GM23338 (cell line): ENCODE measurements at regions not wholly inside any gene's neighbourhood (a gene's known extent, or its start where the extent isn't known, plus 50 kb on each side); places are given as distances from the start of the nearest gene placed in this dataset.

Source experiments
- ATAC-seq: fragments of 200-7000 bp; cut with Tn5 transposase; 3 replicates; pipeline ENCODE4 v1.9.1; 2020
- DNase-seq: peaks from one replicate; pipeline ENCODE4 v3.0.0-alpha.2; 2015; ENCODE audit warnings: low spot score
- H2AFZ ChIP-seq: fragments of 200-600 bp; sonication (generic); 2 replicates; pipeline ENCODE4 v1.8.0; 2016; ENCODE audit warnings: antibody characterized with exemption, mild to moderate bottlenecking, moderate library complexity
- H3F3A ChIP-seq: fragments of 200-600 bp; sonication (generic); replicated peaks from 2 replicates; pipeline ENCODE4 v1.8.0; 2017; ENCODE audit warnings: antibody characterized with exemption, mixed run types, low read depth
- H3K27ac ChIP-seq: fragments of 200-600 bp; sonication (generic); 2 replicates; pipeline ENCODE4 v1.6.1; 2016; ENCODE audit warnings: low read depth
- H3K27me3 ChIP-seq: fragments of 200-600 bp; sonication (generic); 2 replicates; pipeline ENCODE4 v1.8.0; 2016; ENCODE audit warnings: mild to moderate bottlenecking, mixed run types, moderate library complexity; ENCODE audit not compliant: insufficient read depth
- H3K36me3 ChIP-seq: fragments of 200-600 bp; sonication (generic); 2 replicates; pipeline ENCODE4 v1.8.0; 2016; ENCODE audit warnings: mild to moderate bottlenecking; ENCODE audit not compliant: insufficient read depth
- H3K4me1 ChIP-seq: fragments of 200-600 bp; sonication (generic); 2 replicates; pipeline ENCODE4 v1.8.0; 2016; ENCODE audit warnings: mild to moderate bottlenecking, moderate library complexity; ENCODE audit not compliant: insufficient read depth
- H3K4me2 ChIP-seq: fragments of 200-600 bp; sonication (generic); 2 replicates; pipeline ENCODE4 v1.7.1; 2017; ENCODE audit warnings: mixed run types
- H3K4me3 ChIP-seq: fragments of 200-600 bp; sonication (generic); 2 replicates; pipeline ENCODE4 v1.6.1; 2016; ENCODE audit warnings: mixed run types
- H3K79me2 ChIP-seq: fragments of 200-600 bp; sonication (generic); replicated peaks from 2 replicates; pipeline ENCODE4 v1.8.0; 2017; ENCODE audit warnings: mild to moderate bottlenecking; ENCODE audit not compliant: insufficient read depth
- H3K9me2 ChIP-seq: fragments of 200-600 bp; sonication (generic); 2 replicates; pipeline ENCODE4 v1.8.0; 2017; ENCODE audit not compliant: insufficient read depth
- H4K20me1 ChIP-seq: fragments of 200-600 bp; sonication (generic); replicated peaks from 2 replicates; pipeline ENCODE4 v1.8.0; 2017; ENCODE audit warnings: mild to moderate bottlenecking; ENCODE audit not compliant: insufficient read depth
- H3K27ac Mint-ChIP-seq: 2 replicates; pipeline ENCODE4 v1.8.0; 2020; ENCODE audit warnings: inconsistent platforms, mild to moderate bottlenecking, moderate library complexity, mixed read lengths
- H3K27me3 Mint-ChIP-seq: 3 replicates; pipeline ENCODE4 v1.8.0; 2022; ENCODE audit warnings: low read depth, mild to moderate bottlenecking, moderate library complexity, mixed read lengths, inconsistent platforms; ENCODE audit not compliant: insufficient read depth, poor library complexity
- H3K36me3 Mint-ChIP-seq: 3 replicates; pipeline ENCODE4 v1.8.0; 2021; ENCODE audit warnings: low read depth, mild to moderate bottlenecking, inconsistent platforms, moderate library complexity, mixed read lengths
- H3K4me1 Mint-ChIP-seq: 3 replicates; pipeline ENCODE4 v1.8.0; 2020; ENCODE audit warnings: mild to moderate bottlenecking, inconsistent platforms, mixed read lengths
- H3K4me3 Mint-ChIP-seq: 3 replicates; pipeline ENCODE4 v1.8.0; 2021; ENCODE audit warnings: moderate library complexity, mild to moderate bottlenecking, inconsistent platforms, mixed read lengths
- H3K9me3 Mint-ChIP-seq: 3 replicates; pipeline ENCODE4 v1.8.0; 2020; ENCODE audit warnings: moderate library complexity, mild to moderate bottlenecking, inconsistent platforms, mixed read lengths
- CREB1 ChIP-seq: fragments of 250-450 bp; sonication (Bioruptor Pico); IDR thresholded peaks from 2 replicates; pipeline ENCODE4 v1.5.0; 2020; ENCODE audit warnings: low read depth, mild to moderate bottlenecking, moderate library complexity
- EZH2 ChIP-seq: fragments of 200-600 bp; sonication (generic); IDR thresholded peaks from one replicate; pipeline ENCODE4 v1.8.0; 2017; ENCODE audit warnings: antibody characterized with exemption, mild to moderate bottlenecking, low read depth; ENCODE audit not compliant: unreplicated experiment
- EZH2phosphoT487 ChIP-seq: fragments of 200-600 bp; sonication (generic); IDR thresholded peaks from one replicate; pipeline ENCODE4 v1.8.1; 2018; ENCODE audit warnings: antibody characterized with exemption; ENCODE audit not compliant: unreplicated experiment
- JUNB ChIP-seq: IDR thresholded peaks from one replicate; pipeline ENCODE4 v1.6.1; 2016; ENCODE audit warnings: antibody characterized with exemption; ENCODE audit not compliant: unreplicated experiment
- NANOG ChIP-seq: IDR thresholded peaks from 2 replicates; pipeline ENCODE4 v1.6.1; 2016; ENCODE audit warnings: antibody characterized with exemption, borderline replicate concordance
- POLR2AphosphoS5 ChIP-seq: IDR thresholded peaks from 2 replicates; pipeline ENCODE4 v1.6.1; 2016; ENCODE audit warnings: antibody characterized with exemption, low read depth
- STAT1 ChIP-seq: IDR thresholded peaks from one replicate; pipeline ENCODE4 v1.6.1; 2016; ENCODE audit warnings: antibody characterized with exemption; ENCODE audit not compliant: unreplicated experiment
- ZNF114 ChIP-seq: fragments of 250-450 bp; sonication (Bioruptor Pico); IDR thresholded peaks from 2 replicates; pipeline ENCODE4 v1.5.0; 2020; ENCODE audit warnings: mild to moderate bottlenecking, moderate library complexity
- ZNF331 ChIP-seq: fragments of 250-450 bp; sonication (Bioruptor Pico); IDR thresholded peaks from 2 replicates; pipeline ENCODE4 v1.5.0; 2020; ENCODE audit warnings: low read depth, mild to moderate bottlenecking, moderate library complexity
- TF ChIP-seq, protein P1 (sequence below), 2 experiments: fragments of 200-600 bp in 1 of 2; sonication (generic) in 1 of 2; conservative IDR thresholded peaks; 2 replicates each; pipeline versions ENCODE4 v1.5.1 to v1.6.1; 2016 to 2017; ENCODE audit warnings: antibody characterized with exemption in 2 of 2, low read depth in 2 of 2, mild to moderate bottlenecking in 2 of 2, moderate library complexity in 1 of 2
- TF ChIP-seq, protein P2 (sequence below): IDR thresholded peaks from one replicate; pipeline ENCODE4 v1.6.1; 2018; ENCODE audit warnings: antibody characterized with exemption; ENCODE audit not compliant: unreplicated experiment
- TF ChIP-seq, protein P3 (sequence below): fragments of 250-450 bp; sonication (Bioruptor Pico); IDR thresholded peaks from 2 replicates; pipeline ENCODE4 v1.5.0; 2020; ENCODE audit warnings: mild to moderate bottlenecking, moderate library complexity
- TF ChIP-seq, protein P4 (sequence below): IDR thresholded peaks from 2 replicates; pipeline ENCODE4 v1.6.1; 2016; ENCODE audit warnings: antibody characterized with exemption

- H3K27ac ChIP-seq = peak overlapping the region; percentile 40; the same call in 1 of the 2 replicates
- peaks cover 8% of the 10 kb centered on the region for H4K20me1 ChIP-seq
- H3K36me3 ChIP-seq = no peaks in the 10 kb centered on the region
- H2AFZ ChIP-seq = no peak overlapping the region
- H3K4me2 ChIP-seq = peak overlapping the region; percentile 59
- H3K4me1 Mint-ChIP-seq = peaks cover 63% of the 10 kb centered on the region
- peaks cover 100% of the 10 kb centered on the region for H3K79me2 ChIP-seq
- TF ChIP-seq CREB1 (CRISPR knock-in tag) = no peak
- no peak for TF ChIP-seq JUNB
- TF ChIP-seq STAT1 = no peak
- no peak for TF ChIP-seq ZNF114
- no peak for TF ChIP-seq NANOG
- TF ChIP-seq, protein P1, sequence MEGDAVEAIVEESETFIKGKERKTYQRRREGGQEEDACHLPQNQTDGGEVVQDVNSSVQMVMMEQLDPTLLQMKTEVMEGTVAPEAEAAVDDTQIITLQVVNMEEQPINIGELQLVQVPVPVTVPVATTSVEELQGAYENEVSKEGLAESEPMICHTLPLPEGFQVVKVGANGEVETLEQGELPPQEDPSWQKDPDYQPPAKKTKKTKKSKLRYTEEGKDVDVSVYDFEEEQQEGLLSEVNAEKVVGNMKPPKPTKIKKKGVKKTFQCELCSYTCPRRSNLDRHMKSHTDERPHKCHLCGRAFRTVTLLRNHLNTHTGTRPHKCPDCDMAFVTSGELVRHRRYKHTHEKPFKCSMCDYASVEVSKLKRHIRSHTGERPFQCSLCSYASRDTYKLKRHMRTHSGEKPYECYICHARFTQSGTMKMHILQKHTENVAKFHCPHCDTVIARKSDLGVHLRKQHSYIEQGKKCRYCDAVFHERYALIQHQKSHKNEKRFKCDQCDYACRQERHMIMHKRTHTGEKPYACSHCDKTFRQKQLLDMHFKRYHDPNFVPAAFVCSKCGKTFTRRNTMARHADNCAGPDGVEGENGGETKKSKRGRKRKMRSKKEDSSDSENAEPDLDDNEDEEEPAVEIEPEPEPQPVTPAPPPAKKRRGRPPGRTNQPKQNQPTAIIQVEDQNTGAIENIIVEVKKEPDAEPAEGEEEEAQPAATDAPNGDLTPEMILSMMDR (conservative IDR thresholded peaks at IDR 0.05; ENCODE audit: low read depth in 2 of 2) = no peak
- TF ChIP-seq, protein P2, sequence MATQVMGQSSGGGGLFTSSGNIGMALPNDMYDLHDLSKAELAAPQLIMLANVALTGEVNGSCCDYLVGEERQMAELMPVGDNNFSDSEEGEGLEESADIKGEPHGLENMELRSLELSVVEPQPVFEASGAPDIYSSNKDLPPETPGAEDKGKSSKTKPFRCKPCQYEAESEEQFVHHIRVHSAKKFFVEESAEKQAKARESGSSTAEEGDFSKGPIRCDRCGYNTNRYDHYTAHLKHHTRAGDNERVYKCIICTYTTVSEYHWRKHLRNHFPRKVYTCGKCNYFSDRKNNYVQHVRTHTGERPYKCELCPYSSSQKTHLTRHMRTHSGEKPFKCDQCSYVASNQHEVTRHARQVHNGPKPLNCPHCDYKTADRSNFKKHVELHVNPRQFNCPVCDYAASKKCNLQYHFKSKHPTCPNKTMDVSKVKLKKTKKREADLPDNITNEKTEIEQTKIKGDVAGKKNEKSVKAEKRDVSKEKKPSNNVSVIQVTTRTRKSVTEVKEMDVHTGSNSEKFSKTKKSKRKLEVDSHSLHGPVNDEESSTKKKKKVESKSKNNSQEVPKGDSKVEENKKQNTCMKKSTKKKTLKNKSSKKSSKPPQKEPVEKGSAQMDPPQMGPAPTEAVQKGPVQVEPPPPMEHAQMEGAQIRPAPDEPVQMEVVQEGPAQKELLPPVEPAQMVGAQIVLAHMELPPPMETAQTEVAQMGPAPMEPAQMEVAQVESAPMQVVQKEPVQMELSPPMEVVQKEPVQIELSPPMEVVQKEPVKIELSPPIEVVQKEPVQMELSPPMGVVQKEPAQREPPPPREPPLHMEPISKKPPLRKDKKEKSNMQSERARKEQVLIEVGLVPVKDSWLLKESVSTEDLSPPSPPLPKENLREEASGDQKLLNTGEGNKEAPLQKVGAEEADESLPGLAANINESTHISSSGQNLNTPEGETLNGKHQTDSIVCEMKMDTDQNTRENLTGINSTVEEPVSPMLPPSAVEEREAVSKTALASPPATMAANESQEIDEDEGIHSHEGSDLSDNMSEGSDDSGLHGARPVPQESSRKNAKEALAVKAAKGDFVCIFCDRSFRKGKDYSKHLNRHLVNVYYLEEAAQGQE = no peak
- TF ChIP-seq, protein P3, sequence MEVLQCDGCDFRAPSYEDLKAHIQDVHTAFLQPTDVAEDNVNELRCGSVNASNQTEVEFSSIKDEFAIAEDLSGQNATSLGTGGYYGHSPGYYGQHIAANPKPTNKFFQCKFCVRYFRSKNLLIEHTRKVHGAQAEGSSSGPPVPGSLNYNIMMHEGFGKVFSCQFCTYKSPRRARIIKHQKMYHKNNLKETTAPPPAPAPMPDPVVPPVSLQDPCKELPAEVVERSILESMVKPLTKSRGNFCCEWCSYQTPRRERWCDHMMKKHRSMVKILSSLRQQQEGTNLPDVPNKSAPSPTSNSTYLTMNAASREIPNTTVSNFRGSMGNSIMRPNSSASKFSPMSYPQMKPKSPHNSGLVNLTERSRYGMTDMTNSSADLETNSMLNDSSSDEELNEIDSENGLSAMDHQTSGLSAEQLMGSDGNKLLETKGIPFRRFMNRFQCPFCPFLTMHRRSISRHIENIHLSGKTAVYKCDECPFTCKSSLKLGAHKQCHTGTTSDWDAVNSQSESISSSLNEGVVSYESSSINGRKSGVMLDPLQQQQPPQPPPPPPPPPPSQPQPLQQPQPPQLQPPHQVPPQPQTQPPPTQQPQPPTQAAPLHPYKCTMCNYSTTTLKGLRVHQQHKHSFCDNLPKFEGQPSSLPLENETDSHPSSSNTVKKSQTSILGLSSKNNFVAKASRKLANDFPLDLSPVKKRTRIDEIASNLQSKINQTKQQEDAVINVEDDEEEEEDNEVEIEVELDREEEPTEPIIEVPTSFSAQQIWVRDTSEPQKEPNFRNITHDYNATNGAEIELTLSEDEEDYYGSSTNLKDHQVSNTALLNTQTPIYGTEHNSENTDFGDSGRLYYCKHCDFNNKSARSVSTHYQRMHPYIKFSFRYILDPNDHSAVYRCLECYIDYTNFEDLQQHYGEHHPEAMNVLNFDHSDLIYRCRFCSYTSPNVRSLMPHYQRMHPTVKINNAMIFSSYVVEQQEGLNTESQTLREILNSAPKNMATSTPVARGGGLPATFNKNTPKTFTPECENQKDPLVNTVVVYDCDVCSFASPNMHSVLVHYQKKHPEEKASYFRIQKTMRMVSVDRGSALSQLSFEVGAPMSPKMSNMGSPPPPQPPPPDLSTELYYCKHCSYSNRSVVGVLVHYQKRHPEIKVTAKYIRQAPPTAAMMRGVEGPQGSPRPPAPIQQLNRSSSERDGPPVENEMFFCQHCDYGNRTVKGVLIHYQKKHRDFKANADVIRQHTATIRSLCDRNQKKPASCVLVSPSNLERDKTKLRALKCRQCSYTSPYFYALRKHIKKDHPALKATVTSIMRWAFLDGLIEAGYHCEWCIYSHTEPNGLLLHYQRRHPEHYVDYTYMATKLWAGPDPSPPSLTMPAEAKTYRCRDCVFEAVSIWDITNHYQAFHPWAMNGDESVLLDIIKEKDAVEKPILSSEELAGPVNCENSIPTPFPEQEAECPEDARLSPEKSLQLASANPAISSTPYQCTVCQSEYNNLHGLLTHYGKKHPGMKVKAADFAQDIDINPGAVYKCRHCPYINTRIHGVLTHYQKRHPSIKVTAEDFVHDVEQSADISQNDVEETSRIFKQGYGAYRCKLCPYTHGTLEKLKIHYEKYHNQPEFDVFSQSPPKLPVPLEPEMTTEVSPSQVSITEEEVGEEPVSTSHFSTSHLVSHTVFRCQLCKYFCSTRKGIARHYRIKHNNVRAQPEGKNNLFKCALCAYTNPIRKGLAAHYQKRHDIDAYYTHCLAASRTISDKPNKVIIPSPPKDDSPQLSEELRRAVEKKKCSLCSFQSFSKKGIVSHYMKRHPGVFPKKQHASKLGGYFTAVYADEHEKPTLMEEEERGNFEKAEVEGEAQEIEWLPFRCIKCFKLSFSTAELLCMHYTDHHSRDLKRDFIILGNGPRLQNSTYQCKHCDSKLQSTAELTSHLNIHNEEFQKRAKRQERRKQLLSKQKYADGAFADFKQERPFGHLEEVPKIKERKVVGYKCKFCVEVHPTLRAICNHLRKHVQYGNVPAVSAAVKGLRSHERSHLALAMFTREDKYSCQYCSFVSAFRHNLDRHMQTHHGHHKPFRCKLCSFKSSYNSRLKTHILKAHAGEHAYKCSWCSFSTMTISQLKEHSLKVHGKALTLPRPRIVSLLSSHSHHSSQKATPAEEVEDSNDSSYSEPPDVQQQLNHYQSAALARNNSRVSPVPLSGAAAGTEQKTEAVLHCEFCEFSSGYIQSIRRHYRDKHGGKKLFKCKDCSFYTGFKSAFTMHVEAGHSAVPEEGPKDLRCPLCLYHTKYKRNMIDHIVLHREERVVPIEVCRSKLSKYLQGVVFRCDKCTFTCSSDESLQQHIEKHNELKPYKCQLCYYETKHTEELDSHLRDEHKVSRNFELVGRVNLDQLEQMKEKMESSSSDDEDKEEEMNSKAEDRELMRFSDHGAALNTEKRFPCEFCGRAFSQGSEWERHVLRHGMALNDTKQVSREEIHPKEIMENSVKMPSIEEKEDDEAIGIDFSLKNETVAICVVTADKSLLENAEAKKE (CRISPR knock-in tag) = no peak
- no peak for TF ChIP-seq EZH2
- no peak for TF ChIP-seq ZNF331 (CRISPR knock-in tag)
- TF ChIP-seq, protein P4, sequence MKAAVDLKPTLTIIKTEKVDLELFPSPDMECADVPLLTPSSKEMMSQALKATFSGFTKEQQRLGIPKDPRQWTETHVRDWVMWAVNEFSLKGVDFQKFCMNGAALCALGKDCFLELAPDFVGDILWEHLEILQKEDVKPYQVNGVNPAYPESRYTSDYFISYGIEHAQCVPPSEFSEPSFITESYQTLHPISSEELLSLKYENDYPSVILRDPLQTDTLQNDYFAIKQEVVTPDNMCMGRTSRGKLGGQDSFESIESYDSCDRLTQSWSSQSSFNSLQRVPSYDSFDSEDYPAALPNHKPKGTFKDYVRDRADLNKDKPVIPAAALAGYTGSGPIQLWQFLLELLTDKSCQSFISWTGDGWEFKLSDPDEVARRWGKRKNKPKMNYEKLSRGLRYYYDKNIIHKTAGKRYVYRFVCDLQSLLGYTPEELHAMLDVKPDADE = no peak
- no peak for TF ChIP-seq POLR2AphosphoS5
- no peak for TF ChIP-seq EZH2phosphoT487
- peaks cover 18% of the 10 kb centered on the region for H3K36me3 Mint-ChIP-seq
- H3K27me3 Mint-ChIP-seq = peaks cover 6% of the 10 kb centered on the region
- no peak overlapping the region for H3K4me3 Mint-ChIP-seq
- DNase-seq = no peak
- H3K4me1 ChIP-seq = peaks cover 63% of the 10 kb centered on the region
- H3K9me3 Mint-ChIP-seq = no peaks in the 10 kb centered on the region
- no peak; the same call in 2 of the 3 replicates for ATAC-seq
- H3F3A ChIP-seq = 0 out of 2 replicates have a peak, but pooled peaks cover 9% of the 10 kb centered on the region
- peak overlapping the region; percentile 75; the same call in 1 of the 2 replicates for H3K27ac Mint-ChIP-seq
- no peak overlapping the region for H3K4me3 ChIP-seq
- no peaks in the 10 kb centered on the region for H3K27me3 ChIP-seq
- H3K9me2 ChIP-seq = no peaks in the 10 kb centered on the region
Observed at GRCh38 chr6:21731411-21732031, 138.0 kb downstream of the SOX4 start.
